ENCODE measurements at regions not wholly inside any gene's neighbourhood (a gene's known extent, or its start where the extent isn't known, plus 50 kb on each side); places are given as distances from the start of the nearest gene placed in this dataset.
A peak's percentile ranks its signal among the peaks of the same experiment; 100 is the strongest.

- no peaks in the 10 kb centered on the region for H3K27me3 ChIP-seq
- intact Hi-C loops (cut with DNase I): no loop called here
- H3K9me3 ChIP-seq: no peaks in the 10 kb centered on the region
- H3K4me3 ChIP-seq: no peak overlapping the region
- H3K27ac ChIP-seq: no peak overlapping the region
- no peak for DNase-seq (ENCODE audit: extremely low spot score in 2 of 2)
- no peaks in the 10 kb centered on the region for H3K4me1 ChIP-seq
- no peaks in the 10 kb centered on the region for H3K36me3 ChIP-seq
- TF ChIP-seq POLR2A (IDR thresholded peaks at IDR 0.05): no peak
- TF ChIP-seq POLR2AphosphoS5 (IDR thresholded peaks at IDR 0.05; ENCODE audit: insufficient read depth in 1 of 2, low read depth in 1 of 2): no peak
- no peak for TF ChIP-seq CTCF (IDR thresholded peaks at IDR 0.05)
Measured at GRCh38 chr1:50343323-50343722, 79.9 kb downstream of the DMRTA2 start.

GRCh38 chr1:50342525-50342924 is 80.7 kb downstream of the DMRTA2 start:
- Histone ChIP-seq H3K27me3 (no peaks in the 10 kb centered on the region), H3K9me3 (no peaks in the 10 kb centered on the region), H3K4me3 (no peak overlapping the region), H3K27ac (no peak overlapping the region), H3K4me1 (no peaks in the 10 kb centered on the region), H3K36me3 (no peaks in the 10 kb centered on the region)
- intact Hi-C loops (cut with DNase I): no loop called here
- TF ChIP-seq POLR2A (IDR thresholded peaks at IDR 0.05): no peak
- no peak for DNase-seq (ENCODE audit: extremely low spot score in 2 of 2)

DNA sequence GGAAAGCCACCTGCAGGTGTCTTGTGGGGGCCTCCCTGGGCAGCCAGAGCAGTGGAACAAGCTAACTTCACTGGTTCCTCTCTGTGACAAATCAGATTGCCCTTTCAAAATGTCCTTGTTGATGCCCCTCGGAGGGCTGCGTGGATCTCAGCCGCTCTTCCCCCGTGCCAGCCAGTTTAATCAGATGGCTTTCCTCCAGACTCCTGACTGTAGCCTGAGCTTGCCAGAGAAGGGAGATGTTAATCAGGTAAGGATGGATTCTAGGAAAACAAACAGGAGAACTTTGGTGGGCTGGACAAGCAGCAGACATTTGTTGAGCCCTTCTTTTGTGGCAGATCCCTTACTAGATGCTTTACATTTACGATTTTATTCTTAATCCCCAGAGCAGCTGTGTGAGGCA is 88.2 kb downstream of the DMRTA2 start:
- Histone ChIP-seq H3K9me3 (no peaks in the 10 kb centered on the region), H3K4me1 (peaks cover 13% of the 10 kb centered on the region), H3K27me3 (no peaks in the 10 kb centered on the region), H3K27ac (no peak overlapping the region), H3K36me3 (no peaks in the 10 kb centered on the region), H3K4me3 (no peak overlapping the region)
- TF ChIP-seq POLR2A (IDR thresholded peaks at IDR 0.05) (no peak), CTCF (IDR thresholded peaks at IDR 0.05) (no peak), POLR2AphosphoS5 (IDR thresholded peaks at IDR 0.05; ENCODE audit: insufficient read depth in 1 of 2, low read depth in 1 of 2) (no peak)
- no peak for DNase-seq (ENCODE audit: extremely low spot score in 2 of 2)
- intact Hi-C loops (cut with DNase I): no loop called here

- H3K4me1 ChIP-seq: peaks cover 13% of the 10 kb centered on the region
- intact Hi-C loops (cut with DNase I): no loop called here
- H3K4me3 ChIP-seq: peak overlapping the region; percentile 30 to 49
- no peak overlapping the region for H3K27ac ChIP-seq
- no peaks in the 10 kb centered on the region for H3K36me3 ChIP-seq
- no peaks in the 10 kb centered on the region for H3K9me3 ChIP-seq
- TF ChIP-seq CTCF (IDR thresholded peaks at IDR 0.05) (peak in 1 of 3 experiments; percentile 16), POLR2AphosphoS5 (IDR thresholded peaks at IDR 0.05; ENCODE audit: insufficient read depth in 1 of 2, low read depth in 1 of 2) (no peak), POLR2A (IDR thresholded peaks at IDR 0.05) (no peak)
- no peak for DNase-seq (ENCODE audit: extremely low spot score in 2 of 2)
- H3K27me3 ChIP-seq: no peaks in the 10 kb centered on the region
Measured at GRCh38 chr1:50333595-50333974, 89.7 kb downstream of the DMRTA2 start.

DNA sequence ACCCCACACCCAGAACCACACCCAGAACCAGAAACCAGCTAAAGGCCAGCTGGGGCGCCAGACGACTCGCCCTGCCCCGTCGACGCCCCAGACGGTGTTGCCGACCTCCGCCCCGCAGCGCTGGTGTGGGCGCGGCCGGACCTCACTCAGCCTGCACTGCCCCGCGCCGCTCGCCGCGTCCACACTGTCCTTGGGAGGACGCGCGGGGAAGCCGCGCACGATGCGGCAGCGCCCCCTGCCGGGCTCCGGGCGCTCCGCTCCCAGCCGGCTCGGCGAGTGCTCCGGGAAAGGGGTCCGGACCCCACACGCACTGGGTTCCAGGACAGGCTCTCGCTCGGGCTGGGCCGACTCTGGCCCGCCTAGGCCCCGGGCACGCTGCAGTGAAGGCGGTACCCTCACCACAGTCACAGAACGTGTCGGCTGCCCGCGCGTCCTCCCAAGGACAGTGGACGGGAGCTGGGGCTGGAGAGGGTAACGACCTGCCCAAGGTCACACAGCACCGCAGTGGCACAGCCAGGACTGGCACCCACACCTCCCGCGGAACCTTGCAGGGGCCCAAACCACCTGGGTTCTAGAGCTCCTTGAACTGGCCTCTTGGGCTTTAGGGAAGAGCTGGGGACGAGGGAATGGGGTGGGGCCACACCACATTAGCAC is 90.2 kb downstream of the DMRTA2 start:
- H3K27ac ChIP-seq: no peak overlapping the region
- intact Hi-C loops (cut with DNase I): no loop called here
- H3K4me1 ChIP-seq: peaks cover 13% of the 10 kb centered on the region
- no peak for DNase-seq (ENCODE audit: extremely low spot score in 2 of 2)
- no peaks in the 10 kb centered on the region for H3K27me3 ChIP-seq
- no peak for TF ChIP-seq POLR2AphosphoS5 (IDR thresholded peaks at IDR 0.05; ENCODE audit: insufficient read depth in 1 of 2, low read depth in 1 of 2)
- peak; percentile 64 to 82 (median 77) for TF ChIP-seq CTCF (IDR thresholded peaks at IDR 0.05)
- no peak for TF ChIP-seq POLR2A (IDR thresholded peaks at IDR 0.05)
- H3K9me3 ChIP-seq: no peaks in the 10 kb centered on the region
- H3K36me3 ChIP-seq: no peaks in the 10 kb centered on the region
- H3K4me3 ChIP-seq: peak overlapping the region; percentile 30 to 49

Data from vagina (tissue), 2 donors.